H1 (cell line): ENCODE measurements at regions not wholly inside any gene's neighbourhood (a gene's known extent, or its start where the extent isn't known, plus 50 kb on each side); places are given as distances from the start of the nearest gene placed in this dataset.

ENCODE experiments used
- BRCA1 ChIP-seq: IDR thresholded peaks from 2 replicates; pipeline ENCODE4 v1.6.1; 2012; ENCODE audit warnings: low read depth, low read length, improper control_type of control experiment
- CBX5 ChIP-seq: fragments of 300-800, 300-1000 bp; sonication (generic); IDR thresholded peaks from 2 replicates; pipeline ENCODE4 v1.7.1; 2016; ENCODE audit warnings: antibody characterized with exemption, low read length, low read depth
- CREB1 ChIP-seq: IDR thresholded peaks from 2 replicates; pipeline ENCODE4 v1.6.1; 2012; ENCODE audit warnings: inconsistent platforms
- EP300 ChIP-seq, 2 experiments: IDR thresholded peaks; 1 replicate in 1 of 2; 2 replicates in 1 of 2; pipeline ENCODE4 v1.6.1; 2011 to 2012; ENCODE audit warnings: low read depth in 2 of 2, low read length in 2 of 2, mild to moderate bottlenecking in 2 of 2, borderline replicate concordance in 1 of 2, inconsistent platforms in 1 of 2, moderate library complexity in 1 of 2
- HDAC6 ChIP-seq: IDR thresholded peaks from one replicate; pipeline ENCODE4 v1.7.1; 2012; ENCODE audit warnings: low read depth, mild to moderate bottlenecking, inconsistent platforms, low read length, moderate library complexity
- RAD21 ChIP-seq, 2 experiments: IDR thresholded peaks in 1 of 2; conservative IDR thresholded peaks in 1 of 2; 2 replicates each; pipeline ENCODE4 v1.6.1; 2011; ENCODE audit warnings: low read depth in 2 of 2, low read length in 2 of 2, improper control_type of control experiment in 1 of 2, inconsistent platforms in 1 of 2, mild to moderate bottlenecking in 1 of 2, moderate library complexity in 1 of 2
- SRF ChIP-seq: IDR thresholded peaks from 2 replicates; pipeline ENCODE4 v1.6.1; 2011; ENCODE audit warnings: mild to moderate bottlenecking, low read depth, low read length, moderate library complexity
- USF2 ChIP-seq: IDR thresholded peaks from 2 replicates; pipeline ENCODE4 v1.6.1; 2011; ENCODE audit warnings: low read length, improper control_type of control experiment
- TF ChIP-seq, protein P1 (sequence below), 3 experiments: IDR thresholded peaks; 1 replicate in 2 of 3; 2 replicates in 1 of 3; pipeline versions ENCODE4 v1.5.1 to v1.6.1; 2011; ENCODE audit warnings: low read length in 3 of 3, mild to moderate bottlenecking in 3 of 3, inconsistent platforms in 2 of 3, low read depth in 1 of 3, moderate library complexity in 1 of 3; ENCODE audit not compliant: insufficient read depth in 1 of 3; ENCODE audit errors: control extremely low read depth in 1 of 3
- TF ChIP-seq, protein P2 (sequence below): IDR thresholded peaks from 2 replicates; pipeline ENCODE4 v1.6.1; 2012; ENCODE audit warnings: inconsistent platforms

- no peak for TF ChIP-seq USF2
- no peak for TF ChIP-seq CREB1
- TF ChIP-seq, protein P1, sequence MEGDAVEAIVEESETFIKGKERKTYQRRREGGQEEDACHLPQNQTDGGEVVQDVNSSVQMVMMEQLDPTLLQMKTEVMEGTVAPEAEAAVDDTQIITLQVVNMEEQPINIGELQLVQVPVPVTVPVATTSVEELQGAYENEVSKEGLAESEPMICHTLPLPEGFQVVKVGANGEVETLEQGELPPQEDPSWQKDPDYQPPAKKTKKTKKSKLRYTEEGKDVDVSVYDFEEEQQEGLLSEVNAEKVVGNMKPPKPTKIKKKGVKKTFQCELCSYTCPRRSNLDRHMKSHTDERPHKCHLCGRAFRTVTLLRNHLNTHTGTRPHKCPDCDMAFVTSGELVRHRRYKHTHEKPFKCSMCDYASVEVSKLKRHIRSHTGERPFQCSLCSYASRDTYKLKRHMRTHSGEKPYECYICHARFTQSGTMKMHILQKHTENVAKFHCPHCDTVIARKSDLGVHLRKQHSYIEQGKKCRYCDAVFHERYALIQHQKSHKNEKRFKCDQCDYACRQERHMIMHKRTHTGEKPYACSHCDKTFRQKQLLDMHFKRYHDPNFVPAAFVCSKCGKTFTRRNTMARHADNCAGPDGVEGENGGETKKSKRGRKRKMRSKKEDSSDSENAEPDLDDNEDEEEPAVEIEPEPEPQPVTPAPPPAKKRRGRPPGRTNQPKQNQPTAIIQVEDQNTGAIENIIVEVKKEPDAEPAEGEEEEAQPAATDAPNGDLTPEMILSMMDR (IDR thresholded peaks at IDR 0.05; ENCODE audit: control extremely low read depth in 1 of 3, insufficient read depth in 1 of 3, low read depth in 1 of 3, low read length in 3 of 3) = no peak
- no peak for TF ChIP-seq SRF
- no peak for TF ChIP-seq HDAC6
- no peak for TF ChIP-seq CBX5
- TF ChIP-seq EP300 (IDR thresholded peaks at IDR 0.05; ENCODE audit: borderline replicate concordance in 1 of 2, low read depth in 2 of 2, low read length in 2 of 2) = no peak
- TF ChIP-seq RAD21 (IDR thresholded peaks at IDR 0.05 in 1 of 2, conservative IDR thresholded peaks at IDR 0.05 in 1 of 2; ENCODE audit: low read depth in 2 of 2, low read length in 2 of 2) = no peak
- TF ChIP-seq, protein P2, sequence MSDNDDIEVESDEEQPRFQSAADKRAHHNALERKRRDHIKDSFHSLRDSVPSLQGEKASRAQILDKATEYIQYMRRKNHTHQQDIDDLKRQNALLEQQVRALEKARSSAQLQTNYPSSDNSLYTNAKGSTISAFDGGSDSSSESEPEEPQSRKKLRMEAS = no peak
- no peak for TF ChIP-seq BRCA1
These were observed 206.5 kb upstream of the RAI14 start for GRCh38 chr5:34449639-34450038.
